ENCODE measurements at regions not wholly inside any gene's neighbourhood (a gene's known extent, or its start where the extent isn't known, plus 50 kb on each side); places are given as distances from the start of the nearest gene placed in this dataset.

- H3K4me3 ChIP-seq (ENCODE audit: low read length) = no peak overlapping the region
- H4K20me1 ChIP-seq (ENCODE audit: insufficient read depth) = no peaks in the 10 kb centered on the region
- H3K79me2 ChIP-seq (replicated peaks; ENCODE audit: insufficient read depth, low read length) = no peaks in the 10 kb centered on the region
- no peaks in the 10 kb centered on the region for H3F3A ChIP-seq (ENCODE audit: insufficient read depth, low read length, poor library complexity, severe bottlenecking)
- H2AFZ ChIP-seq (ENCODE audit: low read depth, low read length) = no peak overlapping the region
- H3K9me2 ChIP-seq (ENCODE audit: insufficient read depth, low read length) = no peaks in the 10 kb centered on the region
- no peak overlapping the region for H3K27ac ChIP-seq (ENCODE audit: low read length)
- TF ChIP-seq EZH2 (IDR thresholded peaks at IDR 0.05; ENCODE audit: borderline replicate concordance, insufficient read depth, low read length, poor library complexity, severe bottlenecking) (no peak), CTCF (IDR thresholded peaks at IDR 0.05; ENCODE audit: poor library complexity, severe bottlenecking) (no peak), SMC3 (conservative IDR thresholded peaks at IDR 0.05; ENCODE audit: poor library complexity) (no peak), EP300 (conservative IDR thresholded peaks at IDR 0.05; ENCODE audit: poor library complexity, severe bottlenecking) (no peak), TAF1 (IDR thresholded peaks at IDR 0.05; ENCODE audit: low read depth) (no peak), RAD21 (conservative IDR thresholded peaks at IDR 0.05) (no peak), POLR2AphosphoS5 (IDR thresholded peaks at IDR 0.05) (no peak), MXI1 (conservative IDR thresholded peaks at IDR 0.05; ENCODE audit: poor library complexity, severe bottlenecking) (no peak), REST (IDR thresholded peaks at IDR 0.05; ENCODE audit: borderline replicate concordance) (no peak)
- no peak overlapping the region for H3K9ac ChIP-seq (ENCODE audit: low read length)
- no peaks in the 10 kb centered on the region for H3K9me3 ChIP-seq (ENCODE audit: low read length)
- H3K4me2 ChIP-seq (ENCODE audit: low read length) = no peak overlapping the region
- no peaks in the 10 kb centered on the region for H3K36me3 ChIP-seq (ENCODE audit: insufficient read depth, low read length)
- H3K27me3 ChIP-seq (ENCODE audit: insufficient read depth, low read depth, low read length) = no peaks in the 10 kb centered on the region
Observed at GRCh38 chr1:166271151-166271538, 104.3 kb upstream of the FAM78B start.

GRCh38 chr1:166272155-166272554 is 105.4 kb upstream of the FAM78B start:
- no peak overlapping the region for H3K9ac ChIP-seq (ENCODE audit: low read length)
- no peaks in the 10 kb centered on the region for H3K36me3 ChIP-seq (ENCODE audit: insufficient read depth, low read length)
- H3K9me3 ChIP-seq (ENCODE audit: low read length) = no peaks in the 10 kb centered on the region
- no peak for TF ChIP-seq POLR2AphosphoS5 (IDR thresholded peaks at IDR 0.05)
- TF ChIP-seq RAD21 (conservative IDR thresholded peaks at IDR 0.05) = no peak
- no peak for TF ChIP-seq SMC3 (conservative IDR thresholded peaks at IDR 0.05; ENCODE audit: poor library complexity)
- no peak for TF ChIP-seq MXI1 (conservative IDR thresholded peaks at IDR 0.05; ENCODE audit: poor library complexity, severe bottlenecking)
- no peak for TF ChIP-seq TAF1 (IDR thresholded peaks at IDR 0.05; ENCODE audit: low read depth)
- TF ChIP-seq EP300 (conservative IDR thresholded peaks at IDR 0.05; ENCODE audit: poor library complexity, severe bottlenecking) = no peak
- TF ChIP-seq EZH2 (IDR thresholded peaks at IDR 0.05; ENCODE audit: borderline replicate concordance, insufficient read depth, low read length, poor library complexity, severe bottlenecking) = no peak
- no peak for TF ChIP-seq CTCF (IDR thresholded peaks at IDR 0.05; ENCODE audit: poor library complexity, severe bottlenecking)
- TF ChIP-seq REST (IDR thresholded peaks at IDR 0.05; ENCODE audit: borderline replicate concordance) = no peak
- no peaks in the 10 kb centered on the region for H4K20me1 ChIP-seq (ENCODE audit: insufficient read depth)
- H3K27ac ChIP-seq (ENCODE audit: low read length) = no peak overlapping the region
- H3K9me2 ChIP-seq (ENCODE audit: insufficient read depth, low read length) = no peaks in the 10 kb centered on the region
- no peak overlapping the region for H3K4me3 ChIP-seq (ENCODE audit: low read length)
- H3F3A ChIP-seq (ENCODE audit: insufficient read depth, low read length, poor library complexity, severe bottlenecking) = no peaks in the 10 kb centered on the region
- no peaks in the 10 kb centered on the region for H3K27me3 ChIP-seq (ENCODE audit: insufficient read depth, low read depth, low read length)
- H3K4me2 ChIP-seq (ENCODE audit: low read length) = no peak overlapping the region
- H2AFZ ChIP-seq (ENCODE audit: low read depth, low read length) = no peak overlapping the region
- no peaks in the 10 kb centered on the region for H3K79me2 ChIP-seq (replicated peaks; ENCODE audit: insufficient read depth, low read length)

Measured in neural cell (in vitro differentiated cells).